NCI-H1105 (cell line): ENCODE measurements at regions not wholly inside any gene's neighbourhood (a gene's known extent, or its start where the extent isn't known, plus 50 kb on each side); places are given as distances from the start of the nearest gene placed in this dataset.
A peak's percentile ranks its signal among the peaks of the same experiment; 100 is the strongest.
"Not testable (repeated sequence)": the region's sequence is repeated elsewhere in the genome, so short reads cannot be mapped to it uniquely, and the experiment has no call there.

Source experiments
- DNase-seq: peaks from one replicate; lab custom pipeline; 2025; lab: John Stamatoyannopoulos, UW

DNA sequence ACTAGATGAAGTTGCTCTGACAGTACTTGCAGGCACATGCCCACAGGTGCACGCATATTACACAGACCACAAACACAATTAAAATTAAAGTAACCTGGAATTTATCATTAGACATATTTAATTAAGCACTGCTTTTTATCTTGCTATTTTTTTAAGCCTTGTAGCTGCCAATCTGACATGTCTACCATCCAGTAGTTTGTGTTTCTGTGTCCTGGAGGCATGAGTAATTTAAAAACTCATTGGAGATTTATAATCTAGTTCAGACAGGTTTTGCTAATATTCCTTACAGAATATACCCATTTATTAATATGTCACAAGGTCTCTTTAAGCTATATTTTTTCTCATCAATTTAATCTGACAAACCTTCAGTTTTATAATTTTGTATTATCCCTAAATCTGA is 445.0 kb upstream of the KLF6 start:
- peak; percentile 8 for DNase-seq

DNA sequence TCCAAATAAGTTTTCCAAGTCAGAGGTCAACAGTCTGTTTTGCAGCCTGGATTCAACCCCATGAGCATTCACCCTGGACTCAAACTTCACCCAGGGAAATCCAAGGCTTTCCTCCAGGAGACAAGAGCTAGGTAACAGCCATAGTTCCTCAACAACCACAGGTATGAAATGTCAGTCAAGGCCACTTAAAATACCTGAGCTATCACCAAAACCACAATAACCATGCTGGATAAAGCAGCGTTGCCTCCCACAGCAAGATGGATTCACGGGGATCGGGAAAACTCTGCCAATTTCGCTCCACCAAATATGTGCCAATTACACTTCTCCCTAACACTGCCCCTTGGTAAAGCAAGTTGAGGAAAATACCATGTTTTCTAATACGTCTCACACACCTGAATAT is 444.1 kb upstream of the KLF6 start:
- DNase-seq: no peak

DNA sequence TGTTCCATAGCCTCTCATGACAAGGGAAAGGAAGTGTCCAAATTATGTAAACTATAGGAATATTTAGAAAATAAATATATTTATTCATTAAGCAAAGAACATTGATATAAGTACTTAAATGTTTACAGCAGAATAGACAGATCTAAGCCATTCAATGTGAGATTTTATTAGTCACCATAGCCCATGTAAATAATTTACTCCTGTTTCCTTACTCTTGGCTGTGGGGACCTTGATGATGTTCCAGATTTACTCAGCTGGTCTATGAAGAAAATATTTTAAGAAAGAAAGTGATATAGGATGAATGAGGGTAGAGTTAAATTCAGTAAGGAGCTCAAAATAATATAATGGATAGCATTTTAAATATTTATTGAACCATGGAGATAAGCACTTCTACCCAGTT is 442.6 kb upstream of the KLF6 start:
- DNase-seq: no peak

DNA sequence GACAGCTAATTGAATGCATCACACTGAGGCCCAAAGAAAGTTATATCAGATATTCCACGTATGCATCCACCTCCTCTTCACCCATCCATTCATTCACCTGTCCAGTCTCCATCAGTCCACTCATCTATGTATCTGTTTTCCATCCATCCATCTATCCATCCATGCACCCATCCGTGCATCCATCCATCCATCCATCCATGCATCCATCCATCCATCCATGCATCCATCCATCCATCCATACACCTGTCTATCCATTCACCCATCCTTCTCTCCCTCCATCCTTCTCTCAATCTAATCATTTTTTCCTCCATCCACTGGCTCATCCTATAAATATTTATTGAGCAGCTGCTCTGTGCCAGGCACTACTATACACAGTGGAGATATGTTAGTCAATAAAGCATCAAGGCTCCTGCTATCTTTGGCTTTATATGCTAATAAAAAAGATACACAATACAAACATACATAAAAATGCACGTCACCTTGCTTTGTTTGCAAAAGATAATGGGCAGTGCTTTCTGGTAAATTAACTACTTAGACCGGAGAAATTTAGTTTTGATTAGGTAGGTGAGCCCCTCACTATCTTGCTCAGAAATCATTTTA is 442.0 kb upstream of the KLF6 start:
- no peak for DNase-seq

DNA sequence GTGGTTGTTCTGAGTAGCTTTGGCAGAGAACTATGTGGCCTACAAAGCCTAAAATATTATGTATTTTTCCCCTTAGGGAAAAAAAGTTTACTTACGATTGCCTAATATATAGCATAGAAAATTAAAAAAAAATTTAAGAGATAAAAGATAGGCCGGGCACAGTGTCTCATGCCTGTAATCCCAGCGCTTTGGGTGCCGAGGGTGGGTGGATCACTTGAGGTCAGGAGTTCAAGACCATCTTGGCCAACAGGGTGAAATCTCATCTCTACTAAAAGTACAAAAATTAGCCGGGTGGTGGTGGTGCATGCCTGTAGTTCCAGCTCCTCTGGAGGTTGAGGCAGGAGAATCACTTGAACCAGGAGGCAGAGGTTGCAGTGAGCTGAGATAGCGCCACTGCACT is 439.2 kb upstream of the KLF6 start:
- no peak for DNase-seq

DNA sequence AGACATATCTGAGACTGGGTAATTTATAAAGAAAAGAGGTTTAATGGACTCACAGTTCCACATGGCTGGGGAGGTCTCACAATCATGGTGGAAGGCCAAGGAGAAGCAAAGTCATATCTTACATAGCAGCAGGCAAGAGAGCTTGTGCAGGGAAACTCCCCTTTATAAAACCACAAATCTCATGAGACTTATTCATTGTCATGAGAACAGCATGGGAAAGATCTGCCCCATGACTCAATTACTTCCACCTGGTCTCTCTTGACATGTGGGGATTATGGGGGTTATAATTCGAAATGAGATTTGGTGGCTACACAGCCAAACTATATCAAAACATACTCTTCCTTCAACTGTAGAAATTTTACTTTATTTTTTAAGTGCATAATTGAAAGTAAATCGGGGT is 436.3 kb upstream of the KLF6 start:
- DNase-seq: not testable (repeated sequence)

DNA sequence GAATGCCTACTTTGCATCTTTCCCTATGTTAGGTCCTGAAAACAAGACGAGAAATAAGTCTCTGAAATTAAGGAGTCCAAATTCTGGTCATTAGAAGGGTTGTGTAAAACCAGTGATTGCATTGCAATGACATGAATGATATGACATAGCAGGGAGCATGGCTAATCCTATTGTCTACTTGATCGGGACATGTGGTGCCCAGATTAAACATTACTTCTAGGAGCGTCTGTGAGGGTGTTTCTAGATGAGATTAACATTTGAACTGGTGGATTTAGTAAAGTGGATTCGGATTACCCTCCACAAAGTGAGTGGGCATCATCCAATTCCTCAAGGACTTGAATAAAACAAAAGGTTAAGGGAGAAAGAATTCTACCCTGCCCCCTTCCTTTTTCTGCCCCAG is 434.9 kb upstream of the KLF6 start:
- DNase-seq: no peak

DNA sequence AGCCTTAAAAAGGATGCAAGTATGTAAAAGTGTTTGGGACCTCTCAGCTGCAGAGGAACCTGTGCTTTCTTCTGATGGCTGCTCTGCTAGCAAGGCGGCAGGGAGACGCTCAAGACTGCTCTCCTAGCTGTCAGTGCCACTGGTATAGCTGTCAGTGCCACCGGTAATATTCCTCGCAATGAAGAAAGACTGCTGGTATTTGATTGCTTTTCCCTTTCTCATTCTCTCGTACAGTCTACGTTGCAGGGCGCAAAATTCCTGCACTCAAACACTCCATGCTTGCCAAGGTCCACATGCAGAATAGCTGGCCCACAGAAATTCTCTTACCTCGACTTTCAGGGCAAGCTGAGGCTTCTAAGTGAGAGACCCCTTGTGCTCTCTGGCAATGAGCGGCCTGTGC is 432.6 kb upstream of the KLF6 start:
- DNase-seq: no peak

DNA sequence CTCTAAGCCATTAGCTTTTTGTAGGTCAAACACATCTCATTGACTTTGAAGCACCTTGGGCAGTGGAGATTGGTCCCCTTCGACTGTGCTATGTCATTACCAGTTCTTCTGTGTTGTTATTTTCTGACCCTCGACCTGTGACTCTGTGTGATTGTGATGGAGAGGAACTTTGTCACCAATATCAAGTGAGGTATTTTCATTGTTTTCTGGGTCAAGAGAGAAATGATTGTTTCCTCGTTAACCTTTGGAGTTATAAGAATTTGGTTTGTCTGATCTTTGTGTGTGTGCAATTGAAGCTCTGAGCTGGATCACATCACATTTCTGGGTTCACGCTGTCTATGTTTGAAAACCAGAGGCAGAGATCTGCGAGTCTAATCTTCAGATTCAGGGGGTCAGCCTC is 432.2 kb upstream of the KLF6 start:
- DNase-seq: no peak

DNA sequence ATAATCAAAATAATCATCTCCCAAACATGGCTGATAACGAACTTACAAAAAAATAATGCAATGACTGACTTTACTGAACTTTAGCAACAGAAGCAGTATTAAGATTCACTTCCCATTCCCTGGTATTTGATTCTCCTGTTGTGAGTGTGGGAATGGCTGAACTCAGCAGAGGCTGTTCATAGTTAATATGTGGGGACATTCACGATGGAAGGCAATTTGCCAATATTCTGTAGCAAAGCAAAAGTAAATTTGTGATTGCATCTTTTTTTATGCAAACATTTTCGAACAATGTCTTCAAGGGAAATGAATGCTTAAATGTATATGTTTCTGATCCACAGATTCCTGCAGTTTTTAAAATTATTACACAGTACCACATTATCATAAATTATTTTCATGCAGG is 431.7 kb upstream of the KLF6 start:
- no peak for DNase-seq

DNA sequence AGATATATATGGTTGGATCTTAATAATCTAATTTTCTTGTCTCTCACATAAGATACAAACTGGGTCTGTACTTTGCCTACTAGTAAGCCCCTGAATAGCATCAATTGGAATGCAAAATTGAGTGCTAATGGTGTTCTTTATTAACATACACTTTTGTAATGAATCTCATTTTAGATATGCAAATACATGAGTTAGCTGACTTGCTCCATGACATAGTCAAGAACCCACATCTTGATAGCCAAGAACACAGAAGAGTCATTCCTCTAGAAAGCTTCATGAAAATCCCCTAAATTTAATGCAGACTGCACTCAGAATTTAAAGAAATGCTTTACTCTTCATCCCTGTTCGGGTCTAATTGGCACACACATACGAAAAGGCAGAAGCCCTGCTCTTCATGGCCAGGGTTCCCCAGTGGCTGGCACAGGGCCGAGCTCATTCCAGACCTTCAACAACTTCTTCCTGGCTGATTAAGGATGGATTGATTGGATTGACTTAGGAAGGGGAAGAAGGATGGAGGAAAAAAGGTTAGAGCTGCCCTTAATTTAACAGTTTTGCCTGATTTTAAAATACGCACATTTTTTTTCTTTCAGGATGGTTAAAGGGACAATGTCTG is 431.1 kb upstream of the KLF6 start:
- no peak for DNase-seq

DNA sequence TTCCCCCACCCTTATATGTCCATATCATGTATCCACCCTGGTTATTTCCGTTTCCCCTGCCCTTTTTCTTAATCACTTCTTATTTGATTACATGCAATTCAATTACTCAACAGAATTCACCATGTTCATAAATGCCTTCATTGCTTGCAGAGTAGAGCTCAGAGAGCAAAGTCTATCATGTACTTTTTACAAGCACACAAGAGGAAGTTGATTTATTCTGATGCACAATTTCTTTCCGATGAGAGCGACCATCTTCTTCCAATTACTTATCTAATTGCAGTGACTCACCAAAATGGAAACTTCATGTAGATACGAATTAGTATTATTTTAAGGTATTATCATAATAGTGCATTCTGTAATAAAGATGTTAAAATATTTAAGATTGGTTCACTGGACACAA is 430.5 kb upstream of the KLF6 start:
- no peak for DNase-seq

DNA sequence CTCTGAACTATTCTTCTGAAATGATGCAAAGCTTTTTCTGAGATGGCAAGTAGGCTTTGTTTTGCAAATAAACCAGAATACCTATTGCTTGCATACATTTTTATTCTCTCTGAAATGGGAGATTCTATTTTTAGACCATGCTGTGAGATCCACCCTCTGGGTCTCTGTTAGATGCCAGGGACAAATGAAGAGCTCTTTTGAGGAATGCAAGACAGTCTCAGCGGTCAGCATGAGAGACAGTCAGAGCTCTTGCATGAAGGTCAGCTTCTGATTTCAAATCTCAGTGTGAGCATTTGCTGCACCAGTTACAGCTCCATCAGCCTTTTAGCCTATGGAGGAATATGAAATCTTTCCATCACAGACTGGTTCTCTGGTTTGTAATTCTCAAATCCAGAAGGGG is 429.9 kb upstream of the KLF6 start:
- no peak for DNase-seq

DNA sequence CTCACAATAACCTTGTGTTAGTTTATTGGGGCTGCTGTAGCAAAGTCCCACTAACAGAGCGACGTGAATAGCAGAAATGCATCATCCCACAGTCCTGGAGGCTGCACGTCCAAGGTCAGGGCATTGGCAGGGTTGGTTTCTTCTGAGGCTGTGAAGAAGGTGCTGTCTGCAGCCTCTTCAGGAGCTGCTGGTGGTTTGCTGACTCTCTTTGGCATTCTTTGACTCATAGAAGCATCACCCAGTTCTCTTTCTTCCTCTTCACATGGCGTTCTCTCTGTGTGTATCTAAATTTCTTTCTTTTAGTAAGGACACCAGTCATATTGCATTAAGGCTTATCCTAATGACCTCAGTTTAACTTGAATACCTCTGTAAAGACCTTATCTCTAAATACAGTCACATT is 428.4 kb upstream of the KLF6 start:
- no peak for DNase-seq

DNA sequence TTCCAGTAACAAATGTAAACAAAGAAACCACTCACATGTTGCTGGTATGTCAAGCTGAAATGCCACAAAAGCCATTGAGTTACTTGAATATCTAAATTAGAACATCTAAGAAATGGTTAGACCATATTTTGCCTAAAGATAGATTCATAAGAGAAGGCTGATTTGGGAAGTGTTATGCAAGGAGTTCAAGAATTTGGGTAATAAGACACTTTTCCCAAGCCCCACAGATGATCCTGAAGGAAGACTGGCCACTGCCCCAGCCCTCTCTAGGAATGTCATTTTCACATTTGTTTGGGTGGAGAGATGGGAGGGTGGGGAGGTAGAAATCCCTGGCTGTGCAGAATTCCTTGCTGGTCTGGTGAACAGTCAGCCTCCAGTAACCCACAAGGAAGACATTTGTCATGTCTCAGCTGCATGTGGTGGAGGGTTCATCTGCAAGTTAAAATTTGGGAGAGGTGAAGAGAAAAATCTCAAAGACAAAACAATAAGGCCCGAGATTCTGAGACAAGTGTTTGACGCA is 427.2 kb upstream of the KLF6 start:
- no peak for DNase-seq

DNA sequence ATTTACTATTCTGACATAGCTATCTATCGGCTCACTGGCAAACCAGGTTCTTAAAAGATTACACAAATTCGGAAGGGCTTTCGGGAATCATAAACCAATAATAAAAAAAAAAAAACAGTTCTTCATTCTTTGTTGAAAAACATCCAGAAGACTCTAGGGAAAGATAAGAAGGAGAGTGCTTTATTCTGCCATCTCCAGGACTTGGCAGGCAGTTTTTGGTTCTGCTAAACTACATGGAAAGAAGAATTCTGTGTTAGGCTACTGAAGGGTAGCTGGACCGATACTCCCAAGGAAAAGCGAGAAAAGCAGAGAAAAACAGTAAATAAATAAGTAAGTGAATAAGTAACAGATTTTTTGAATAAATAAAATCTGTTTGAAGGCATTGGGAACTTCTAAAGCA is 423.5 kb upstream of the KLF6 start:
- DNase-seq: no peak

DNA sequence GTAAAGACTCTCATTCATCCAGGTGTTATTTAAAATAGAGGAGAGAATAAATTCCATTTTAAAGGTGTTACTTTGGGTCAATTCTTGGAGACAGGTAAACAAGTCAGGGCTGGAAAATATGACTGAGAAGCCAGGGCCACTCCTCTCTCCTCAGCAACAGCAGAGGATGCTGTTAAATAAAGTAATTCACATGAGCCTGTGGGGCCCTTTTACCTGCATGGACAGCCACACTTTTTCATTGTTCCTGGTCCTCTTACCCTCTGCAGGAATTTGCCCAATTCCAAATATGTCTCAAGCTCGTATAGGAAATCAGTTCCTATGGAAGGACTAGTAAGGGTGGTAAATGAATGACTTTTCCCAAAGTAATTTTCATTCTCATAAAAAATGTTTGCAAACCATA is 420.1 kb upstream of the KLF6 start:
- no peak for DNase-seq

DNA sequence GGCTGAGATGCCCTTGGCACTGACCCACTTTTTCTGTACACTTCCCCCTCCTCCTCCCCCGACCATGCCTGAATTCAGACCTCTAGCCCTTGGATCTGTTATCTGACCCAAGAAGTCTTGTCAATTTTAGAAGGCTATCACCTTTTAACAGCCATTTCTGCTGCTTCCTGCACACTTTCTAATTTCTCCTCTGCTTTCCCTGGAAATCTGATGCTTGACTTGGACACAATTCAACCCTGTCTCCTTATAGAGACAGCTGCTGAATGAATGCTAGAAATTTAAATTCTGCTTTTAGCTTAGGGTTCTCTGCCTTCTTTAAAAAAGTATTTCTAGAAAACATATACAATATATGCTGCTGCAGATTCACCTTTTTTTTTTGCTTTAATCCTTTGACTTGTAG is 417.9 kb upstream of the KLF6 start:
- DNase-seq: no peak

DNA sequence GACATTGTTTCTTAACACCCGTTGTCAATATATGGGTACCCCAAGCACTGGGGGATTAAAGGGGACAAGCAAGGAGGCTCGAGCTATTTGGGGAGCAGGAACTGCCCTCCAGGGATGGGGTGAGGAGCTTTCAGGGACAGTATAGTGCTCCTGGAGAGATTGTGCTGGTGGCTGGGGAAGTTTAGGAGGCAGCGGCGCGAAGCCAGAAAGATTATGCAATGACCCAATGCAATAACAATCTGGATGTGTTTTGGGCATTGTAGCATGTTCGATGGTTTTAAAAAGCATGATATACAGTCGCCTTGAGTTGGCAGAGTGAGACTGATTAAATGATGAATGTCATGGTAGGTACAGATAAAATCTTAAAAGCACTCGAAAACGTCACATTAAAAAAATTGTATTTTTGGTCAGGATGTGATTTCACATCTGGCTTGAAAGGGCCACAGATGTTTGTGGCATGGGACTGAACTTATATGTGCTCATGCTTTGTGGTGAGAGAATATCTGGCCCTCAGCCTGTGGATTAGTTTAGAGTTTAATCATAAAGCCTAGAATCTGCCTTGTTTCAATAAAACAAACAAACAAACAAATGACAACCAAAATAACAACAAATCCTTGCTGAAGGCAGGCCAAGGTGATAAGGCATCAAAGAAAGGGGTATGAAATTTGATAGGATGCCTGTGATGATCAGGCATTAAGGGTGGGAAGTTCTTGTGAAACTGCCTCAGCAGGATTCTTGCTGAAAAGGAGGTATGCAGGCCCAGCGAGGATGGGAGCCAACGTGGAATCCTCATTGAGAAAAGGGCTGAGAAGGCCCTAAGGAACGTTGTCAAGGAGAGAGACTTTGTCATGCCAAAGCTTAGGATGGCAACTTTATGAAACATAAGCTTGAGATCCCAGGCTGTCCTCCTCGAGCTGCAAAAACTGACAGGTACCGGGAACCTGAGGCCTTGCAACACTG is 417.1 kb upstream of the KLF6 start:
- DNase-seq: no peak

DNA sequence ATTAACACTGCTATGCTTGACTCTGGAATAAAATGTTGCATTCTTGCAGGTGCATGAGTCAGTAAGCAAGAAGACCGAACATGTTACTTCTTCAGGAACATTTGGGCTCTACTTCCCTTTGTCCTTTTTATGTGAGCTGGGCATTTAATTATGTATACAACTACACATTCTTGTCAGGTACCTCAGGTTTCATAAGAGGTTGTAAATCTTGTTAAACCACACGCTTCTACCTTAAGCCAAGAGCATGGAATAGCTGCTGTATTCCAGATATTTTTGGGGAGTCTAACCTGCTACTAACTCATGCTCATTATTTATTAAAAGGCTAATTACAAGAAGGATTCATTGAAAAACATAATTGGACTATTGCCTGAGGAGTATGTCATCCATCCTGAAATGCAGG is 414.2 kb upstream of the KLF6 start:
- DNase-seq: no peak

DNA sequence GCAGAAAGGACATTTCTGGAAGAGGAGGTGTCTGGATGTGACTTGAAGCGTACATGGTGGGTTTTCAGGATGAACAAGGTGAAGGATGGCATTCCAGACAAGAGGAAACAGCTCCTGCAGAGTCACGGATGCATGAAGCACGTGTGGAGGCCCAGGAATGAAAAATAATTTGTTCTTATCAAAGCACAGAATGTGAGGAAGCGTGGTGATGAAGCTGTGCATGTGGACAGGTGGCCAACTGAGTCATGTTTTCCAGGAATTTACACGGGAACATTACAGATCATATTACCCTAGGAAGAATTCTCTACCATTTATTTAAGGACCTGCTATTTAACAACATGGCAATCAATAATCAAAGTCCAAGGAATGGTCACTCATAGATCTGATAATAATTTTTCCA is 413.2 kb upstream of the KLF6 start:
- no peak for DNase-seq

DNA sequence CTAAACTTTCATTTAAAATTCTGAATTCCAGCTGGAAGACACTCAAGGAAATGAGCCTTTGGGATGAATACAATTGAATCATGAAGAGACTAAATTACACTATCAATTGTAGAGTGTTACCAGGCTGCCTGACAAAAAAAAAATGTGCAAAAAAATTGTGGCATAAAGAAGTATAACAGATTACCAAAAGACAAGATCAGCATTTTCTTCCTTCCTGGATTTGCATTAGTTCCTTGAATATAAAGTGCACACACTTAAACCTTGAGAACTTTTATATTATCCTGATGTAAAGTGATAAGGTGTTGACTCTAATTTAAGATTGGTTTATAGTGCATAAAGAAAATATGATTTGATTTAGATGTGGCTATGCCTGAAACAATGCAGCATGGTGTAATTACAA is 412.7 kb upstream of the KLF6 start:
- no peak for DNase-seq

DNA sequence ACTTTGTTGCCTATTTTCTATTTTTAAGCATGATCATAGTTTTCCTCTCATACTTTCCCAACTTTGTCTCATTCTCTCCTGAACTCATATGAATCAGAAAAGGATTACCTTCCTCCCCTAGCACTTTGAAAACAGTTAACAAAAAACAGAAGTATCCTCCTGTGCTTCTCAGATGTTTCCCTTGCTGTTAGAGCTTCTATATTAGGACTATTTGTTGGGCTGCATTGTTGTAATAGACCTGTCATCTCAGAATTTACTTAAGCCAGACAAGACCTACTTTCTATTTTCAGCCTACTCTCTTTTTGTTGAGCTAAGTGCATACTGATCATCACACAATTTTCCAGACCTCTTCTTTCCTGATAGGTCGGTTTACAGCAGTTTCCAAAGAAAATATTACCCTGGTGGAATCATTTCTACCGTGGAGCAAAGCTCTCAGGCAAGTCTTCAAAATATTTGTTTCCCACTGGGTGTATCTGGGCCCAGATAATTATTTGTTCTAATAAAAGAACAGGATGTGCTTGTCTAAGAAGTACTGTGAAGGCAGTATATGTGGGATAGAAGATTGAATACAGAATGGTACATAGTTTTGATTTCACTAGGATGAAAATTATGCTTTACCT is 411.9 kb upstream of the KLF6 start:
- DNase-seq: no peak
